NCI-H446 (cell line): ENCODE measurements at regions not wholly inside any gene's neighbourhood (a gene's known extent, or its start where the extent isn't known, plus 50 kb on each side); places are given as distances from the start of the nearest gene placed in this dataset.
A peak's percentile ranks its signal among the peaks of the same experiment; 100 is the strongest.

Experiments used
- DNase-seq, 2 experiments: peaks; one replicate each; lab custom pipeline; 2025; lab: John Stamatoyannopoulos, UW

DNA sequence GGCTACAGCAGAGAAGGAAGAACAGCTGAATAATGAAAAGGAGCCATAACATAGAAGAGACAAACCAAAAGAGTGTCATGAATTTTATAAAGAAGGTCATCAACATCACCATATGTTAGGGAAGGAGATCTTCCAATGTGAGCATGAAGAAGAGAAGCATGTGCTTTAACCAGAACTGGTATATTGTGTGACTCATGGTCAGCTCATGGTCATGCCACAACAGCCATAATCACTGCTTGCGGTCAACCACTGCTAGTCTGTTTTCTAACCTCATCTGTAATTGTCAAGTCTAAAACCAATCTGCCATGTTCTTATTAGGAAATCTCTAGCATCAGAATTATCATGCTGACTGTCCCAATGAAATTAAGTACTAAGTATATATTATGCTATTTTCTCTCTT is 204.1 kb upstream of the VRK2 start:
- DNase-seq, result no peak

DNA sequence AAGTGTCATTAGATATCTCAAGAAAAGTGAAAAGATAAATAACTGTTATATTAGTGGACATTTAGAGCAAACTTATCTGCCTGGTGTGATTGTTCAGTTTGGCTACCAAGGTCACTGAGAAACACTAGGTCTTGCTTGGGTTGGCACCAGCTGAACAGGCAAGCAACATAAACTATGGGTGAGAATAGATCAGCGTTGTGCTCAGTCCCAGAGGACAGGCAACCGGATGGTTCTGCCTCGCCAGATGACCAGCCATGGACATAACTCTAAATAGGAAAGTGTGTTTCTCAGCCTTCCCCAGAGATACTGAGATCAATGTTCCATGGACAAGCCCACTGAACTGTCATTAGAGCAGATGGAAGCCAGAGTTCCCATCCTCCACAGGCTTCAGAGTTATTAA is 203.4 kb upstream of the VRK2 start:
- no peak for DNase-seq

DNA sequence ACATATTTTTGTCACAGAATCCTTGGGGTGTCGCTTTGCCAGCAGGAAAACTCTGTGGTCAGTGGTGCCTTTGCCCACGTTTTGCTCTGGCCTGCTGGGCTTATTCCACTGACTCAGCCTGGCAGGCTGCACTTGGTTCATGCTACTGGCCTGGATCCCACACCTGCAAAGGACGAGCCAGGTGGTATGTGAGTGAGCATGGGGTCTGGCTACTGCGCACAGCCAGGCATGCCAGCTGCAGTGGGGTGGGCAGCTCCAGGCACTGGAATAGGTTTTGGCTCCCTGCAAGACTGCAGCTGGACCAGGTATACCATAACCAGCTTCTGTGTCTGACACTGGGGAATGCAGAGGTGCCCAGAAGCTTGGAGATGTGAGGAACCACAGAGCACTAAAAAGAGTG is 197.9 kb upstream of the VRK2 start:
- DNase-seq, result no peak

DNA sequence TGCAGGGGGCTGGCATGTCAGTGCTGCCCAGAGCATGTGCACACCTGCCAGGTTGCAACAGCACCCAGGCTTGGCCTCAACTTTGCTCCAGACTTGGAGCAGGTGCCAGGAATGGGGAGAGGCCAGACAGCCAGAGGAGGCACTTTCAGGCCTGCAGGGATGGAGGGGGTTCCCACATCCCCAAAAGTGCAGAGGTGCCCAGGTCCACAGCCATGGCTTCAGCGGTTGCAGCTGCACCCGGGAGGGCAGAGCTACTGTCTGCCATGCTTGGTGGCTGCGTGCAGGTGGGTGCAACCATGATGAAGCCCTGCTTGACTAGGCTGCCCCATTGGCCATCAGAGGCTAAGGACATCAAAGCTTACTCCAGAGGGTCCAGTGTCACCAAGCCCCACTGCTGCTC is 196.8 kb upstream of the VRK2 start:
- DNase-seq, result no peak

DNA sequence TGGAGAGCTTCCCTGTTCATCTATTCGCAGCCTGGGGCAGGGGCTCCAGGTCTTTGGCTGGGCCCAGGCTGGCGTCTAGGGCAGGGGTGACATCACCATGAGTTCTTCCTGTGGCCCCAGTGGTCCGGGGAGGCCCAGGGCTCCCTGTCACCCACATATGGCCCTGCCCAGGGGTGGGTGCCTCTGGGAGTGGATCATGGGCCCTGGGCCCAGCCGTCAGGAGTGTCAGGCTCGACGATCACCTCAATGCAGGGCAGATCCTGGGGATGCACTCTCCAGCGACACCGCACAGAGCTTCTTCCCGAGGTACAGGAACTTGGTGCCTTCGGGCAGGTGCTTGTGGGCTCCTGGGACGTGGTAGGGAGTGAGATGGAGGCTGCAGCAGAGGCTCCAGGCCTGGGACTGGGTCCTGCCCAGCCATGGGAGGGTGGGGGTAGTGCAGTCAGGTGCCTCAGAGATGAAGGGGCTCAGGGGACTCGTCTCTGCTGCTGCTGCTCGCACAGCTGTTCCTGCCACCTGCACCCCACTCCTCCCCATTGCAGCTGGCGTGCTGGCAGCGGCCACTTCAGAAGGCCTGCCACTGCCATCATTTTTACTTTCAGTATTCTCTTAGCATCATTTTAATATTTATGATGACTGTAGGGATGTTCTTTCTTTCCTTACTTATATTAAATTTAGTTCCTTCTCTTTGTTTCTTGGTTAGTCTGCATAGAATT is 196.0 kb upstream of the VRK2 start:
- no peak for DNase-seq

DNA sequence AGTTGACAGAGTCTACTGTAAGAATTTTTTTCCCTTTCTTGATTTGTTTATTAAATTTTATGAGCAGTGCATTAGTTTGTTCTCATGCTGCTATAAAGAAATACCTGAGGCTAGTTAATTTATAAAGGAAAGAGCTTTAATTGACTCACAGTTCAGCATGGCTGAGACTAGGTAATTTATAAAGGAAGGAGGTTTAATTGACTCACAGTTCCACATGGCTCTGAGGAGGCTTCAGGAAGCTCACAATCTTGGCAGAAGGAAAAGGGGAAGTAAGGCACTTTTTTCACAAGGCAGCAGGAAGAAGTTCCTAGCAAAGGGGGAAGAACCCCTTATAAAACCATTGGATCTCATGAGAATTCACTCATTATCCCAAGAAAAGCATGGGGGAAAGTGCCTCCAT is 191.4 kb upstream of the VRK2 start:
- no peak for DNase-seq

GRCh38 chr2:57859755-57860154 is 186.9 kb upstream of the VRK2 start:
- no peak for DNase-seq

DNA sequence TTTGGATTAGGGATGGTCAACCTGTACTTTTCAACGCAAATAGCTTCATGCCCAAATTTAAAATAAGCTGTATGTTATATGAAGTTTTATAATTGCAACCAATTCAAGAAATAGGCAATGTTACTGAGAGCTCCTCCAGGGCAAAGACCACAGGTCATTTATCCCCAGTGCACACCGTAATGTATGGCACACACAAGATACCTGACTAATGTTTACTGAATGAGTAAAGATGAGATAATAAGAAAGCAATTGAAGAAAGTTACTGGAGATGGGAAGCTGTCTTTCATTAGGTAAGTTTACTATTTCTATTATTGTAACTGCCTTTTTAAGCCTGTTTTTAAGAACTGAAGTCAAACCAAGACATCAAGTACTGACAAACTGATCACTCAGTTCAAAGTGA is 184.5 kb upstream of the VRK2 start:
- DNase-seq, result no peak

DNA sequence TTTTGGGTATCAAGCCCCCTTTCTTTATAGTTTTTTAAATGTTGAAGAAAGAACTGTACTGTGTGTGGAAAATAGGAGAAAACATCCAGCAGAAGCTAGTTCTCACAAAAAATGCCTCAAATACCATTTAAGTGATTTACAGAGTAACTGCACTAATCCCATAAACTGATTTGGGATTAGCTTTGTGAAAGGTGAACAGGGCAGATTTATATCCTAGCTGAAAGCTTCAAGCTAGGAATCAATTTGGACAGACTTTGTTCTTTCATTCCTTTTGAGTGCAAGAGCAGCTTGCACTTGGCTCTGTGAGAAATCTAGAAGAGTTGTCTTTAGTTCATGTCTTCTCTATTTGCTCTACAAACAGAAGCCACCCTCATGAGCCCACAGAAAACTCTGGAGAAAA is 183.9 kb upstream of the VRK2 start:
- no peak for DNase-seq

GRCh38 chr2:57864926-57865325 is 181.7 kb upstream of the VRK2 start:
- DNase-seq, result no peak

GRCh38 chr2:57867730-57868129 is 178.9 kb upstream of the VRK2 start:
- no peak for DNase-seq

GRCh38 chr2:57868619-57869139 is 177.9 kb upstream of the VRK2 start:
- DNase-seq, result no peak

DNA sequence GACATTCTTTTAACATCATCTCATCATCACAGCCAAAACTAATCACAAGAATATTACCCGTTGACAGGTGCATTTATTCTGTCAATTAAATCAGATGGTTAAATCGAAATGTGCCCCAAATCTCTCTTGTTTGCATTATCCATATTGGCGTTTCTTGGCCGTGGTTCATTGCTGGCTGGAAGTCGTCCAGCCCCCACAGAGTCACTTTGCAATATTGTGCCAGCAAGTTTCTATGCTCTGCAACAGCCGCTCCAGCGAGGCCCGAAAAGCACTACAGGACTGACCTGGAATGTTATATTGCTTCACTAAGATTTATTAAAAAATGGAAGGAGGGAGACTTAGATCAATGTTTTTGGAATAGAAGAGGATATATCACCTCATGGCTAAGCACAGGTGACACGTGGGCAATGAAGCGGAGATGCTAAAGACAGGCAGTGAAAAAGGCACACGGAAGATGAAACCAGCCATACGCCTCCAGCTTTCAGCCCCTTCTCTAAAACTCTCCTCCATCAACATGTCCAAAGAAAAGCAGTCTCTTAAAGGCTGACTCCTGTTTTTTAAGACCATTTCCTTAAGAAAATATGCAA is 176.8 kb upstream of the VRK2 start:
- peak; percentile 87 to 95 for DNase-seq

DNA sequence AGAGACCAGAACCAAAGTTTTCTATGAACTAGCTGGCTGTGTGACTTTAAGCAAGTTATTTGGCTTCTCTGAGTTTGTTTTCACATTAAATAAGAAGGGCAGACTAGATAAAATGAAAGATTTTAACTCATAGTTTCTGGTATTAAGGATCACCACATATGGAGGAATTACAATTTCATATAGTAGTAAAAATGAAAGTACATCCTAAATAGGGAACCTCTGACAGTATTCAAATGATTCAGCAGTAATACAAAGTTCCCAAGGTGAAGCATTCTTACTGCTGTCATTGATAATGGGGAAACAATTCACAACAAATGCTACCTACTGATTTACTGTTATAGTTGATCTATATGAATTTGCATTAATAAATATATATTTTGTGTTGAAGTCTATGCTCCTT is 170.3 kb upstream of the VRK2 start:
- DNase-seq, result no peak

DNA sequence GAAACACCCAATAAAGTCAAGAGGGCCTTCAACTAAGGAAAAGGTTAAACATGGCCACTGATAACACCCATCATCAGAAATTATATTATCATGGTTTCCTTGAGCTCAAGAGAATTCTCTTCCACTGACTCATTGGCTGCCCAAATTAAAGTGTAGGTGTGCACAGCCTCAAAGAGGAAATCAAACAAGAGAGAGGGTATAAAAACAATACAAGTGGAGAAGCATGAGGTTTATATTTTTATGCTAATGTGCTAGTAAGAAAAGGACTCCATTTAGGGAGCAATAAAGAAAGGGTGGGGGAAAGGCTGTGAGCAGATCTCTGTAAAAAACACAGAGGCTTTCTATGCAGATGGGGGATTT is 168.8 kb upstream of the VRK2 start:
- DNase-seq, result no peak

- DNase-seq, result peak in 1 of 2 experiments; percentile 66
Measured at GRCh38 chr2:57878171-57878865, 168.3 kb upstream of the VRK2 start.

DNA sequence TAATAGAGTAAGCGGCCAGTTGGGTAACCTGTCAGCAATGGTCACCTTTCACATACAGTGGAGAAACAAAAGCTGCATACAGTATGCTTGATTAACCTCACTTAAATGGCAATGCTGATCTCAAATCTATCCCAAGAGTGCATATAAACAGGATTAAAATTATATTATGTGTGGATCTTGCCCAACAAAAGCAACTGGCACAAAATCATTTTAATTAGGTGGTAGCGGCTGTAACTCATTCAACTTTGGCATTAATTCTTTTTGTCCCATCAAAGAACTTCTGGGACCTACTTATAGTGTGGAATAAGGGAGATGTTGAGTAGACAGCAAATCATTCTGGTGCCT is 167.8 kb upstream of the VRK2 start:
- DNase-seq, result peak in 1 of 2 experiments; percentile 47

GRCh38 chr2:57880446-57880845 is 166.2 kb upstream of the VRK2 start:
- no peak for DNase-seq

GRCh38 chr2:57880967-57881366 is 165.6 kb upstream of the VRK2 start:
- DNase-seq, result no peak

- no peak for DNase-seq
Measured at GRCh38 chr2:57881998-57882888, 164.4 kb upstream of the VRK2 start.

- DNase-seq, result peak; percentile 58 to 60
Measured at GRCh38 chr2:57882895-57883515, 163.6 kb upstream of the VRK2 start.

DNA sequence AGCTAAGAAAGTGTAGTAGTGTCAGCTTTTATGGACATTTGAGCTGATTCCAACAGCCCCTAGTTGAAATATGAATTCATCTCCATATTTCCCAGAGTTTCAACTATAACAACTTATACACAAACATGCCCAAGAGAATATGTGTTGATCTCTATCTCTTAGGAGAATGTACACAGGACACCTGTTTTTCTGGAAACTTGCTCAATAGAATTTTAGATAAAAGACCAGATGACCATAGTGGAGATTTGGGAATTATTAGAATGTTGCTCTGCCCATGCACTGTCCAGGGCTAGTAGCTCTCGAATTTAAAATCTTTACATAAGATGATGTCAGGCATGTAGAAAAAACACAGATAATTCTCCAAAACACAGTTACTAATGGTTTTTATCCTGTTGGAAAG is 162.3 kb upstream of the VRK2 start:
- no peak for DNase-seq
